ENCODE measurements at regions not wholly inside any gene's neighbourhood (a gene's known extent, or its start where the extent isn't known, plus 50 kb on each side); places are given as distances from the start of the nearest gene placed in this dataset.

GRCh38 chr18:72376256-72376655 lies 167.9 kb downstream of the CBLN2 start:
- BruUV-seq (replicated peaks), result no TSS peak
- in situ Hi-C loops (cut with HindIII; ENCODE audit: low pct_unique_long_range_greater_than_20kb, low sequenced_read_pairs) (no loop called here), intact Hi-C loops (cut with micrococcal nuclease; ENCODE audit: unreplicated experiment) (no loop called here)
- H3K9me3 ChIP-seq (ENCODE audit: control insufficient read depth, insufficient read depth, low read depth, low read length), result no peaks in the 10 kb centered on the region
- ATAC-seq (no peak), DNase-seq (ENCODE audit: low read depth, low spot score) (no peak)
- H3K36me3 ChIP-seq (ENCODE audit: control insufficient read depth, insufficient read depth, low read length), result no peaks in the 10 kb centered on the region
- H3K27ac ChIP-seq (ENCODE audit: low read length), result no peak overlapping the region
- ChIA-PET CTCF (no interaction called here), POLR2A (no interaction called here)
- no peak overlapping the region for H3K4me3 ChIP-seq (ENCODE audit: low read depth in 2 of 2, low read length in 2 of 2)
- H3K4me1 ChIP-seq (ENCODE audit: control insufficient read depth, insufficient read depth, low read length), result no peaks in the 10 kb centered on the region
- H3K27me3 ChIP-seq (ENCODE audit: control insufficient read depth, insufficient read depth, low read length), result no peaks in the 10 kb centered on the region
- no peak for TF ChIP-seq SIN3A (IDR thresholded peaks at IDR 0.05; ENCODE audit: borderline replicate concordance, insufficient read depth, low read depth, low read length)
- no peak for TF ChIP-seq TCF7L2 (IDR thresholded peaks at IDR 0.05; ENCODE audit: low read depth, low read length)
- no peak for TF ChIP-seq CTCF (IDR thresholded peaks at IDR 0.05)
- TF ChIP-seq POLR2AphosphoS5 (IDR thresholded peaks at IDR 0.05; ENCODE audit: low read depth, low read length), result no peak
- TF ChIP-seq REST (IDR thresholded peaks at IDR 0.05; ENCODE audit: insufficient read depth in 1 of 2, low read depth in 2 of 2, low read length in 1 of 2), result no peak

GRCh38 chr18:72375618-72376017 lies 168.5 kb downstream of the CBLN2 start:
- DNase-seq (ENCODE audit: low read depth, low spot score) (no peak), ATAC-seq (no peak)
- BruUV-seq (replicated peaks), result no TSS peak
- ChIA-PET POLR2A (no interaction called here), CTCF (no interaction called here)
- Histone ChIP-seq H3K36me3 (ENCODE audit: control insufficient read depth, insufficient read depth, low read length) (no peaks in the 10 kb centered on the region), H3K27me3 (ENCODE audit: control insufficient read depth, insufficient read depth, low read length) (no peaks in the 10 kb centered on the region), H3K4me3 (ENCODE audit: low read depth in 2 of 2, low read length in 2 of 2) (no peak overlapping the region), H3K27ac (ENCODE audit: low read length) (no peak overlapping the region), H3K9me3 (ENCODE audit: control insufficient read depth, insufficient read depth, low read depth, low read length) (no peaks in the 10 kb centered on the region), H3K4me1 (ENCODE audit: control insufficient read depth, insufficient read depth, low read length) (no peaks in the 10 kb centered on the region)
- intact Hi-C loops (cut with micrococcal nuclease; ENCODE audit: unreplicated experiment), result no loop called here
- TF ChIP-seq TCF7L2 (IDR thresholded peaks at IDR 0.05; ENCODE audit: low read depth, low read length) (no peak), REST (IDR thresholded peaks at IDR 0.05; ENCODE audit: insufficient read depth in 1 of 2, low read depth in 2 of 2, low read length in 1 of 2) (no peak), CTCF (IDR thresholded peaks at IDR 0.05) (no peak), POLR2AphosphoS5 (IDR thresholded peaks at IDR 0.05; ENCODE audit: low read depth, low read length) (no peak), SIN3A (IDR thresholded peaks at IDR 0.05; ENCODE audit: borderline replicate concordance, insufficient read depth, low read depth, low read length) (no peak)
- in situ Hi-C loops (cut with HindIII; ENCODE audit: low pct_unique_long_range_greater_than_20kb, low sequenced_read_pairs), result no loop called here
